Stimulated activated CD4-positive, alpha-beta T cell treated with anti-CD3 and anti-CD28 coated beads, Interleukin-4, amount 100 ng/mL, for 4 hours (primary cell): ENCODE measurements at regions not wholly inside any gene's neighbourhood (a gene's known extent, or its start where the extent isn't known, plus 50 kb on each side); places are given as distances from the start of the nearest gene placed in this dataset.
"Not testable (repeated sequence)": the region's sequence is repeated elsewhere in the genome, so short reads cannot be mapped to it uniquely, and the experiment has no call there.

ENCODE experiments used
- DNase-seq, 2 experiments: peaks; one replicate each; pipeline ENCODE4 v3.0.0-alpha.2; 2020

DNA sequence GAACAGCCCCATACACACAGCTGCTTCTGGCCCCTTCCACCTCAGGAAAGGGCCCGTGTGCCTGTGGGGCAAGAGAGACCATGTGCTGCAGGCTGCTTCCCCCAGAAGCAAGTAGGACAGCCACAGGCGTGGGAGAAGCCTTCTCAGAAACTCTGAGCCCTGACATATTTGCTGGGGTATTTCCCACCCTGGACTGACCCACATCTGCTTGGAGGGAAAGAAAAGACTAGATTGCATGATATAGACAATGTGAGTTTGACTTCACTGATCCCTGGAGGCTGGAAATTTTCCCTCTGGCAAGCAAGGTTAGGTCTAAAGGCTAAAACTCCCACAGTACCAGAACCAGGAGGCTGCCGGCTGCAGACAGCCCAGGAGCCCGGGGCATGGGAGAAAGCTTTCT, 213.3 kb upstream of the SSTR4 start:
- DNase-seq: no peak

DNA sequence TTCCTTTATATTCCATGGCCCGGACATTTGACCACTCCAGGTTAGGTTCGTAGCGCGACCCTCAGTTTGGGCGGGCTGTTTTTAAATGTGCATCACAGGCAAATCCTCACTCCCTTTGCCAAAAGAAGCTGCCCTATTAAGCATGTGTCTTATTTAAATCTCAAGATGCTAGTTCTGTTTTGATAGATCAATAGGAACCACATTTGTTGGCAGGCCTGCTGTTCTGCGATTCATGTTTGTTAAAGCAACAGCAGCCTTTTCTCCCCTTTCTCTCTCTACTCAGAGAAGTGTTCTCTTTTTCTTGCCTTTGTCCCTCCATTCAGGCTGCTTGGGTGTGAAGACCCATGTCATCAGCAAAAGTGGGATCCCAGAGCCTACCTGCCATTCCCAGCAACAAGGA, 212.0 kb upstream of the SSTR4 start:
- DNase-seq: no peak

- DNase-seq: no peak
Measured at GRCh38 chr20:22824077-22824476, 211.0 kb upstream of the SSTR4 start.

GRCh38 chr20:22825076-22825475, 210.0 kb upstream of the SSTR4 start:
- DNase-seq: no peak

- no peak for DNase-seq
Measured at GRCh38 chr20:22825546-22825945, 209.6 kb upstream of the SSTR4 start.

DNA sequence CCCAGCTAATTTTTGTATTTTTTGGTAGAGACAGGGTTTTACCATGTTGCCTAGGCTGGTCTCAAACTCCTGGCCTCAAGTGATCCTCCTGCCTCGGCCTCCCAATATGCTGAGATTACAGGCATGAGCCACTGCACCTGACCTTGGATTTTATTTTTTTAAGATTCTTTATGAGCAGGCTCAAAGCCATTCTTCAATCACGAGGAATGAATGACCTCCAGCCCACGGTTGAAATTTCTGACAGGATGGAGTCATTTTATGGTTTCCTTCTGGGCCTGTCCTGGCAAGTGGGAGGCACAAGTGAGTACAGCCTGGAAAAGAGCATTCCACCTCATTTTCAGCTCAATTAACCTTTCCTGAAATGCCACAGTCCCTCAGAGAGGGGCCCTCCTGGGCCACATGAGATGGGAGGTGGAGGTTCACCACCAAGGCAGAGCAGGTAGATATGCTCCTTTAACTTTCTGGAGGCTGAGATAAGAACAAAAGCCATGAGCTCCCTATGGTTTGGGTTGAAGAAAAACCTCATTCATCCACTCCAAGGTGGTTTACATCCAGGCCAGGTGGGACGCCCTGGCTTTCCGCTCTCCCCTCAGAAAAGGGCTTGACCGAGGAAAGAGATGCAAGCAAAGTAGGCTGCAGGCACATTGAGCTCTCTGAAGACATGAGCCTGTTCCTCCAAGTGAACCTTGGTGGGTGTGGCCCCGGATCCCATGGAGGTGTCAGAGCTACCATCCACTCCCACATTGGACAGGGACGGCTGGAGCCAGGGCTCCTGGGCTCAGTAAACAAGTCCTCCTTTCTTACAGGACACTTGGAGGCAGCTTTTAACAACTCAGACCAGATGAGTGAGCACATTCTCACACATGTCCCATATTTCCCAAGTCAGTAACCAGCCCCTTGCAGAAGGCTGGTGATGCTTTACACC, 208.5 kb upstream of the SSTR4 start:
- DNase-seq: no peak

- no peak for DNase-seq
Measured at GRCh38 chr20:22827916-22828315, 207.2 kb upstream of the SSTR4 start.

DNA sequence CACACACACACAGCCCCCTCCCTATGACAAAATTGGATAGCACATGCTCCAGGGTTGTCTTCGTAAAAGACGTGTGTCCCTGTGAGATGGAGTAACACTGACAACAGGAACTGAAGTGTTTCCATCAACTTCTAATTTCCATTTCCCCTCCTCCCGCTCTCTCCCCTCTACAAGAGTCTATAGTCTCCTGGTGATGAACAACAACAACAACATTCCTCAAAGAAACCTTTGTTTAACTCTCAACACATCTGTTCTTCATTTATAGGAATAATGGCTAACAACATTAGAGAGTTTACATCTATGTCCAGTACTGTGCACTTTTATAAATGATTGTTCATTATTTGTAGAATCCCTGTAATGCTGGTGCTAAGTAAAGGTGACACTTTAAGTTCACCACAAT, 205.8 kb upstream of the SSTR4 start:
- DNase-seq: no peak

- DNase-seq: no peak
Measured at GRCh38 chr20:22830138-22830537, 205.0 kb upstream of the SSTR4 start.

DNA sequence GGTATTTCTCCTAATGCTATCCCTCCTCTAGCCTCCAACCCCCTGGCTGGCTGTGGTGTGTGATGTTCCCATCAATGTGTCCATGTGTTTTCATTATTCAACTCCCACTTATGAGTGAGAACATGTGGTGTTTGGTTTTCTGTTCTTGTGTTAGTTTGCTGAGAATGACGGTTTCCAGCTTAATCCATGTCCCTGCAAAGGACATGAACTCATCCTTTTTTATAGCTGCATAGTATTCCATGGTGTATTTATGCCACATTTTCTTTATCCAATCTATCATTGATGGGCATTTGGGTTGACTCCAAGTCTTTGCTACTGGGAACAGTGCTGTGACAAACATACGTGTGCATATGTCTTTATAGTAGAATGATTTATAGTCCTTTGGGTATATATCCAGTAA, 204.4 kb upstream of the SSTR4 start:
- not testable (repeated sequence) for DNase-seq

DNA sequence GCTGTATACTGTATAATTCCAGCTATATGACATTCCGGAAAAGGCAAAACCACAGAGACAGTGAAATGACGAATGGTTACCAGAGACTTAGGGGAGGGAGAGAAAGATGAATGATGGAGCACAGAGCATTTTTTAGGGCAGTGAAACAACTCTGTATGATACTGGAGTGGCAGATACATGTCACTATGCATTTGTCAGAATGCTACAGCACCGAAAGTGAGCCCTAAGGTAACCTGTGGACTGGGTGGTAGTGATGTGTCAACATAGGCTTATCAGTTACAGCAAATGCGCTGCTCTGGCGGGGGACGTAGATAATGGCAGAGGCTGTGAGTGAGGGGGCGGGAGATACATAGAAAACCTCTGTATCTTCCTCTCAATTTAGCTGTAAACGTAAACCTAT, 201.3 kb upstream of the SSTR4 start:
- no peak for DNase-seq

GRCh38 chr20:22834651-22835256, 200.4 kb upstream of the SSTR4 start:
- DNase-seq: no peak

DNA sequence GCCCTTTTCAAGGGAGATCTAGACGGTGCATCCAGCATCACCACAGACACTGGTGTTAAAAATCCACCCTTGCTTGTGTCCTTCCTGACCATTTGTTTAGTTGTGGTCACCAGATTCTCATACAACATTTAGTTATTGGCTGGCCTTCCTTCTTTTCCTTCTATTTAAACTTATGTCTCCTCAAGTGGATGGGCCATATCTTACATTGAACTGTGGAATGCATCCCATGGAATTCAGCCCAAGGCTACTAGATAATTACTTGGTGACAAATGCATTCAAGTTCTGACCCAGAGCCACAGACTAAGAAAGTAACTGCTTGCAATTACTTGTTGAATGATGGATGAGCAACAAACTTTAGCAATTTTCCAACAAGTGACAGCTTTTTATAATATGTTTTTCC, 198.9 kb upstream of the SSTR4 start:
- DNase-seq: no peak

GRCh38 chr20:22836877-22837276, 198.2 kb upstream of the SSTR4 start:
- DNase-seq: no peak

- no peak for DNase-seq
Measured at GRCh38 chr20:22838001-22838400, 197.1 kb upstream of the SSTR4 start.

DNA sequence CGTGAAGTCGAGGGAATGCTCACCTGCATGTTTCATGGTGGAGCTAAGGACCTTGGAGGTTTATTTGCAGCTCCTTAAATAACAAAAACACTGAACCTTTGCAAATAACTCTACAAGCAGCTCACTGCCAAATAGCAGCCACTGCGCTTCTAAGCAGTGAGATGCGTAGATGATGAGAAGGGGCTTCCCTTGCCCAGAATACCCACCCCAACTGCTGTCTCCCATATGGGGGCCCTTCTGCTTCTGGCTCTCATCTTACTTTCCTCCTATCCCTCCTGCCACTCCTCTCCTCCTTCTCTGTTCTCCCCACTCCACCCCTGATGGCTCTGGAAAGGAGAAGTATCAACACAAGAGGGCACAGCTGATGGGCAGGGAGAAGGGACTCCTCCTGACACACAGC, 193.3 kb upstream of the SSTR4 start:
- no peak for DNase-seq

DNA sequence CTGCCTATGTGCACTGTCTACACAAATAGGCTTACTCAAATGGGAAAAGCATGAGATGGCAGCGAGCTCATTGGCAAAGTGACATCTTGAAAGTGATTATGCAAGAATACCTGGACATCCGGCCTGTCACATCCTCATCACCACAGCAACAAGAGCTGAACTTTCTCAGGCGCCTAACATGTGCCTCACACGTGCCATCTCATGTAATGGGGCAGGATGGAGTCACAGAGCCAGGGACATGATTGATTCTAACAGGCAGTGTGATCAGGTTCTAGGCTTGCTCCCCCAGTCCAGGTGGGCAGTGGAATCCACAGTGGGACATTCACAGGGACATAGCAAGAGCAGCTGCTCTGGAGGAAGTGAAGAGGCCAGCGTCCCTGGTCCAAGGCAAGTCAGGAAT, 192.3 kb upstream of the SSTR4 start:
- no peak for DNase-seq

GRCh38 chr20:22844959-22845358, 190.2 kb upstream of the SSTR4 start:
- DNase-seq: no peak

- no peak for DNase-seq
Measured at GRCh38 chr20:22846863-22847262, 188.2 kb upstream of the SSTR4 start.

DNA sequence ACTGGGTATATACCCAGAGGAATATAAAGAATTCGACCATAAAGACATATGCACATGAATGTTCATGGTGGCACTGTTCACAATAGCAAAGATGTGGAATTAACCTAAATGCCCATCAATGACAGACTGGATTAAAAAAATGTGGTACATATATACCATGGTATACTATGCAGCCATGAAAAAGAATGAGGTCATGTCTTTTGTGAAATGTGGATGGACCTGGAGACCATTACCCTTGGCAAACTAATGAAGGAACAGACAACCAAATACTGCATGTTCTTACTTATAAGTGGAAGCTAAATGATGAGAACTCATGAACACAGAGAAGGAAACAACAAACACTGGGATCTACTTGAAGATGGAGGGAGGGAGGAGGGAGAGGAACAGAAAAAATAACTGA, 186.7 kb upstream of the SSTR4 start:
- DNase-seq: no peak

DNA sequence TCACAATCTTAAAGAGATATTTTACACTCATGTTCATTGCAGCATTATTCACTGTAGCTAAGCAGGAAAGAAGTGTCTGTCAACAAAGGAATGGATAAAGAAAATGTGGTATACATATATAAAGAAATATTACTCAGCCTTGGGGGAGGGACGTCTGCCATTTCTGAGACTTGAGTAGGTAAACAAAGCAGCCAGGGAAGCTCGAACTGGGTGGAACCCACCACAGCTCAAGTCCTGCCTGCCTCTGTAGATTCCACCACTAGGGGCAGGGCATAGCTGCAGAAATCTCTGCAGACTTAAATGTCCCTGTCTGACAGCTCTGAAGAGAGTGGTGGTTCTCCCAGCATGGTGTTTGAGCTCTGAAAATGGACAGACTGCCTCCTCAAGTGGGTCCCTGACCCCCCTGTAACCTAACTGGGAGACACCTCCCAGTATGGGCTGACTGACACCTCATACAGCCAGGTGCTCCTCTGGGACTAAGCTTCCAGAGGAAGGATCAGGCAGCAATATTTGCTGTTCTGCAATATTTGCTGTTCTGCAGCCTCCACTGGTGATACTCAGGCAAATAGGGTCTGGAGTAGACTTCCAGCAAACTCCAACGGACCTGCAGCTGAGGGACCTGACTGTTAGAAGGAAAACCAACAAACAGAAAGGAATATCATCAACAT, 183.3 kb upstream of the SSTR4 start:
- not testable (repeated sequence) for DNase-seq

- DNase-seq: no peak
Measured at GRCh38 chr20:22861231-22861980, 173.7 kb upstream of the SSTR4 start.

DNA sequence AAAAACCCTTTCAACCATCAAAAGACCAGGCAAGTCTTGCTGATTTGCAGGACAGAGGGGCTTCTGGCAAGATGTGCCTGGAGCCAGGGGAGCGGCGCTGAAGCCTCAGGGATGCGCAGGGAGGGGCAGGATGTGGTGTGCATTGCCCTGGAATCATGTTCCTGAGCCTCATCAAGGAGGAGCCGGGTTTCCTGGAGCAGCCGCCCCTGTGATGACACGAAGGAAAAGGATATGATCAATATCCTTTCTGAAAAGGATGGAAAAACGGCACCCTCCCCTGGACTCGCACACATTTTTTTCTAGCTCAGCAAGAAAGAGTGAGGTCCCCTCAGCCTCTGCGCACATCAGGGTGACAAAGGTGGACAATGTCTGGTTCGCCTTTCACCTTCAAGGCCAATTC, 173.1 kb upstream of the SSTR4 start:
- no peak for DNase-seq
